G401.6 (cell line): ENCODE measurements at regions not wholly inside any gene's neighbourhood (a gene's known extent, or its start where the extent isn't known, plus 50 kb on each side); places are given as distances from the start of the nearest gene placed in this dataset.
"Not testable (repeated sequence)": the region's sequence is repeated elsewhere in the genome, so short reads cannot be mapped to it uniquely, and the experiment has no call there.

Experiments
- FAIRE-seq: peaks from 2 replicates; lab custom pipeline; 2012; peaks lifted over from hg19 to GRCh38; lab: Jason Lieb, UNC

DNA sequence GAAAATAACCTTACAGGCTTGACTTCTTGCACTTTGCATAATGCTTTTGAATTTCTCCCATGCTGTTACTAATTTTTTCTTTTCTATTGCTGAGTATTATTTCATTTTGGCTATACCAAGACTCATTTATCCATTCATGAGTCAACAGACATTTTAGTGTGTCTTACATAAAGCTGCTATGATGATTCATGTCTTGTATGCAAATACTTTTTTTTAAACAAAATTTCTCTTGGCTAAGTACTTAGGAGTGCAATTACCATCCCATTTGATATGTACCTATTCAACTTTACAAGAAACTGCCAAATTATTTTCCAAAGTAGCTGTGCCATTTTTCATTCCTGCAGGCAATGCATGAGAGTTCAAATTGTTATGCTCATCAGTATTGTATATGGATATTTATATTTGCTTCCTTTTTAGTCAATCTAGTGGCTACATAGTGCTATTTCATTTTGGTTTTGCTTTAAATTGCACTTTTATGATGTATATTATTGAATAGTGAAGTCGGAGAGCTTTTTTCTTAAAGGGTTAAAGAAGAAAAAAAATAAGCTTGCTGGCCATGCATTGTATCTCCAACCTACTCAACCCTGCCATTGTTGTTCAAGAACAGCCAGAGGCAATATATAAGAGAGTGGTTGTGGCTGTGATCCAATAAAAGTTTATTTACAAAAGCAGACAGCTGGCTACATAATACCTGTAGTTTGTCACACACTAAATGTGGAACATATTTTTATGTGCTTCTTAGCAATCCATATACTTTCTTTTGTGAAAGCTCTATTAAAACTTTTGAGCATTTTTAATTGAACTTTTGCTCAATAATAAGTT is 862.8 kb downstream of the KCNT2 start:
- FAIRE-seq, result no peak

DNA sequence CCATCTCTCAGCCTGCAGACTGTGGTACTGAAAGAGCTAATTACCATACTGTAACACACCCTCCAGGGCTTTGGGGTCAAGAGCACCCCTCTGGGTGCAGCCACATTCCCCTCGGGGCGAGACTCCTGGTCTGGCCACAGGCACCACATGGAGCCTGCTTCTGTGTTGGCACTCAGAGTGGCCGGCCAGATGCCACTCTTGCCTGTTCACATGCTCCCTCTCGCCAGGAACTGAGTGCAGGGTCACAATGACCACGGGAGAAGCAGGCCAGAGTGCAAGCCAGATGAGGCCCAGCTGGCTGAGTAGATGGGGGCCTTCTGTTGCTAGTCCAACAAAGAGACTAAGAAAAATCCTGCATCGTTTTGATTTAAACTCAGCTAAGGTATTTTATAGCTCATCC is 864.0 kb downstream of the KCNT2 start:
- no peak for FAIRE-seq

DNA sequence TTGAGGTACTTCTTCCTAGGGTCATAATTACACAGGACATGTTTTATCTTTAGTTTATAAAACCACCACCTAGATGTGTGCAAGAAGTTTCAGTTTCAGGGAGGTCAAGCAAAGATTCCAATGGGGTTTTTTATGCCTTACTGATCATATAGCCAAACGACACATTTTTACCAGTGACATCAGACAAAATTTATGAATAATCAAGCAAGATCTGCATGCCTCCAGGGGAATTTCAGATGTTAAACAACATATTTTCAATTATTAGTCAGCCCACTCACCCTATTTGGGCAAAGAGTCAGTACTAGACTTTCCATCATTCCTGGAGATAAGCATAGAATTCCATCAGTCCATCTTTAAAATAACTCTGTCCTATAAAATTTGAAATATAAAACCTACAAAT is 867.4 kb downstream of the KCNT2 start:
- FAIRE-seq, result no peak

DNA sequence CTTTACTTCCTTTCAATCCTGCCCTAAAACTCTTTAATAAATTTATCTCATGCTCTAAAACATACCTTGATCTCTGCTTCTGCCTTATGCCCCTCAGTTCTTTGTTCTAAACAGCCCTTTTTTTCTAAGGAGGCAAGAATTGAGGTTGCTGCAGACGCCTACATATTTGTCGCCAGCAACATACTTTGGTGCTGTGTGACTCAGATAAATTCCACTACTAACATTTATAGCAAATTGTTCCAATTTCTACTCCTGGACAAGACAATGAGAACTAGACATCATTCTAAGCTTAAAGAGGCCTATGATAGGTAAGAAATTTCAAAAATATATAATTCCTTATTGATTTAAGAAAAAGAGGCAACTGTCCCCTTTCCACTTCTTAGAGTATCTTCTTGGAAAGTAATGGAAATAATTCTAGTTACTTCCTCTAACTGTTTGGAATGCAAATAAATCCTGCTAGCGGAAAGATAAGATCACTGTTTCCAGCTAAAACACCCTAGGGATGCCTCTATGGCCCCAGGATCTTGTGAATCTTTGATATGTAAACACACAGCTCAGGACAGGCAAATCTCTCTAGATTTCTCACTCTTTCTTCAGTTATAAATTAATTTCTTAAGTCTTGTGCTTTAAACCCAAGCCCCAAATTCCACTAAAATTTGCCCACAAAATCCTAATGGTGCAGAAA is 869.1 kb downstream of the KCNT2 start:
- FAIRE-seq, result no peak

DNA sequence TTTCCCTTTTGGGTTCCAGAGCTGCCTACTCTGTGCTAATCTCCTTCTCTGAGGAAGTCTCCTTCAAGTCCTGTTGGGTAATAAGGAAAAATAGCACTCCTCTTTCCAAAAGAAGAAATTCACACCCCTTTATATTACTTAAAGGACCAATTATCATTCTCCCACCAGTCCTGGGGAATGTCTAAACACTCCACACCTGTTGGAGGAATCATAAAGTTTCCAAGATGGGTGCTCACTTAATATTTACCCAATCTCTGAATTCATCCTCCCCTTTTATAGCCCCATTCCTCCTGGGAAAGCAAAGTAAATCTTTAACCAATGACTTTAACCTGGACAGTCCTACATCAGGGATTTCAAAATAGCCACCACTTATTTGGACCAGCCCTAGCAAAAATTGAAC is 873.1 kb downstream of the KCNT2 start:
- FAIRE-seq, result no peak

DNA sequence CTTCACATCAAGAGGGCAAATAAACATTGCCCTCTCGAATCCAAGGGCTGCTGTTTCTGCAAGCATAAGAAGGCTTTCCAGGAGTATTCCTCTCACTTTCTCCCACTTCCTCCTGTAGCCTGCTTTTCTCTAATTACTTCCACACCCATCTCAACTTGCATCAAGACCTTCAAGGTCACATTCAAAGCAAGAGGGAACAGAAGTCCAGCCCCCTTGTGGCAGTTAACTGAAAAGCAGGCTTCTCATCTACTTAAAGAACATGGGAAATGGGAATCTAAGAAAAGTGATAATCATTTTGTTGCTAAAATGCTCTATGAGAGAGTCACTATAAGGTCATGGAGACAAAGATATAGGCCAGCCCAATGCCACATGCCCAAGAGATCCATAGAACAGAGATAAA is 874.4 kb downstream of the KCNT2 start:
- no peak for FAIRE-seq

DNA sequence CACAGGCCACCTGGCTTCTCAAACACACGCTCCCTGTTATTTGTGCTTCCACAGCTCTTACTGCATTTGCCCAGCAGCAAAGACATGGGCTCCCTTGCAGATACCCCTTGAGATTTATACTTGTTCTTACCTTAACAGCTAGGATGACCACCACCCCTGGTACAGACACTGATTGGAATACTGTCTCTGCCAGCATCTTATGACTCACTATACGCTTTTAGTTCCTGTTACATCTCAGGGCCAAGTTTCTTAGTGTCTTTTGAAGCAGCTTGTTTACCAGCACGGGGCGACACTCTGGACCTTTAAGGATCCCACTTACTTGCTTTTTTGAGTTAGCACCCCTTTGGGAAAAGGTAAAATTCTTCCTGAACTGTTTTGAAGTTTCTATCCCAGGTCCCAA is 874.8 kb downstream of the KCNT2 start:
- no peak for FAIRE-seq

DNA sequence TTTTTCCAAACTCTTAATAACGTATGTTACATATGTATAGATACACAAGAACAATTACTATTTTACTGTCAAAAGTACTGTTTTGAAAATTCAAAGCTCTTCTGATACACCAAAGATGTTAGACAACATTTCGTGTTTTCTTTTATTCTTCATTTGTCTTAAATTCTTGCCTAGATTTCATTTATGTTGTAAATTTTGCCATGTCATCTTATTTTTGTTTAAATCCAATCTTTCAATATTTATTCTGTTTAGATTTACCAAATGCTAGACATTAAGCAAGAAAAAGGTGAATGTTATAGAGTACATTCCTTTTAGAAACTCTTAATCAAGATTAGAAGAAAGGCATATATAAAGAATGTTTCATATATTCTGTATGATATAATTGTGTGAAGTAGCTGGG is 876.9 kb downstream of the KCNT2 start:
- no peak for FAIRE-seq

DNA sequence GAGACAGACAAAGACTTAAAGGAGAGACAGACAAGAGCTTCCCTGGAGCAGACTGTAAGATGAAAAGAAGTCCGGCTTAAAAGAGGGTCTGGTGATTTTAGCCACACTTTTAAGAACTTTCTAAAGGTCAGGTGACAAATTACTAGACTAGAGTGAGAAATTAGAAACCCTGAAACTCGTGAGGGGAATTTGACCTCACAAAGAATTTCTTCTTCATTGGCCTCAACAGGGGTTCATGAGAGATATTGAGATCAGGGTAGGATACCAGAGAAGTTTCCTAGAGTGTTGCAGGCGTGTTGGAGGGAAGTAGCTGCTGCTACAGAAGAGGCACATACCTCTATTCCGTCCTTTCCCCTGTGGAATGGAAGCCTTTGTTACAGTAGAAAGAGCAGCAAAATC is 884.4 kb downstream of the KCNT2 start:
- FAIRE-seq, result no peak

DNA sequence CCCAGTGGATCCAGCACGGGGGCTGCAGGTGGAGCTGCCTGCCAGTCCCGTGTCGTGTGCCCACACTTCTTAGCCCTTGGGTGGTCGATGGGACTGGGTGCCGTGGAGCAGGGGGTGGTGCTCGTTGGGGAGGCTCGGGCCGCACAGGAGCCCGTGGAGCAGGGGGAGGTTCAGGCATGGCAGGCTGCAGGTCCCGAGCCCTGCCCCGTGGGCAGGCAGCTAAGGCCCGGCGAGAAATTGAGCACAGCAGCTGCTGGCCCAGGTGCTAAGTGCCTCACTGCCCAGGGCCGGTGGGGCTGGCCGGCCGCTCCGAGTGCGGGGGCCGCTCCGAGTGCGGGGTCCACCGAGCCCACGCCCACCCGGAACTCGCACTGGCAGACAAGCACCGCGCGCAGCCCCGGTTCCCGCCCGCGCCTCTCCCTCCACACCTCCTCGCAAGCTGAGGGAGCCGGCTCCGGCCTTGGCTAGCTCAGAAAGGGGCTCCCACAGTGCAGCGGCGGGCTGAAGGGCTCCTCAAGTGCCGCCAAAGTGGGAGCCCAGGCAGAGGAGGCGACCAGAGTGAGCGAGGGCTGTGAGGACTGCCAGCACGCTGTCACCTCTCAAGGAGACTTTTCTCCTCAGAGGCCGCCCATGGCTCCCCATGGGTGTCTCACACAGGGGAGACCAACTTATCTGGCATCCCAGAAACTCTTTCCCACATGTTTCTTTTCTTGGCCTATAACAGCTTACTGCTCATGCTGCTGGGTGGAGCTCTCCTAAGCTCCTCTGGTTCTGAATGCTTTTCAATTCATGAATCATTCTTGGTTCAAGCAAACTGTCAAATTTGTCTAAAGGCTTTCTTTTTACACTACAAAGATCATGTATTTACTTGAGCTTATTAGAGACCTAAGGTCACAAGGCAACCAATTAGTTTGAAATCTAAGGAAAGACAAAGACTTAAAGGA is 885.1 kb downstream of the KCNT2 start:
- FAIRE-seq, result not testable (repeated sequence)

DNA sequence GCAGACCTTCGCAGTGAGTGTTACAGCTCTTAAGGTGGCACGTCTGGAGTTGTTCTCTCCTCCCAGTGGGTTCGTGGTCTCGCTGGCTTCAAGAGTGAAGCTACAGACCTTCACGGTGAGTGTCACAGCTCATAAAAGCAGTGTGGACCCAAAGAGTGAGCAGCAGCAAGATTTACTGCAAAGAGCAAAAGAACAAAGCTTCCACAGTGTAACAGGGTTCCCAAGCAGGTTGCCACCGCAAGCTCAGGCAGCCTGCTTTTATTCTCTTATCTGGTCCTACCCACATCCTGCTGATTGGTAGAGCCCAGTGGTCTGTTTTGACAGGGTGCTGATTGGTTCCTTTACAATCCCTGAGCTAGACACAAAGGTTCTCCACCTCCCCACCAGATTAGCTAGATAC is 886.1 kb downstream of the KCNT2 start:
- not testable (repeated sequence) for FAIRE-seq

DNA sequence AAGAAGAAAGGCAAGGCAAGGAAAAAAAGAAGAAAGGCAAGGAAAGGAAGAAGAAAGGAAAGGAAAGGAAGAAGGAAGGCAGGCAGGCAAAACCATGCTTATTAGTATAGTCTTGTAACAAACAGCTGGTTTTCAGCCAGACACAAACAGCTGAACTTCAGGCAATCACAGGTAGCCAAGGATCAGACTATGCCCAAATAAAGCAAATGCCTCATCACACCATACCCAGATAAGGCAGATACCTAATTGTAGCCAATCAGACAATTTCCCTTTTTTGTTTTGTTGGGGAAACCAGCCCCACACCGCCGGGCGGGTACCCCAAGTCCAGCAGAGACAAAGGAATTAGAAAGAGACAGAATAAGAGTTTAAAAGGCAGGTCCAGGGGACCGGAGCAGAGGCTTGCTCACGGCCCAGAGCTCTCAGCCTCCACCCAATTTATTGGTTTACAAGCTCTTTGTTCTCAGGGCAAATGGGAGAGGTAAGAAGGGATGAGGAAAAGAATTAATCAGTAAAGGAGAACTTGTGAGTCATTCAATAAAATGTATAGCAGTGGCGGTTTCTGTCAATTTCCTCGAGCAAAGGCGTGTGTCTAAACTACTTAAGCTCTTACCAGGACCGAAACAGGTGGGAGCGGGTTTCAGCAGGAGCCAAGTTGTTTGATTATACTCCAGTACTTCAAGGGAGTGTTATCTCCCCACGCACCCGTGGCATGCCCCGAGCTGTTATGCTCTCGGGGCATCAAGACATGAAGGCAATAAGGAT is 886.8 kb downstream of the KCNT2 start:
- FAIRE-seq, result no peak

DNA sequence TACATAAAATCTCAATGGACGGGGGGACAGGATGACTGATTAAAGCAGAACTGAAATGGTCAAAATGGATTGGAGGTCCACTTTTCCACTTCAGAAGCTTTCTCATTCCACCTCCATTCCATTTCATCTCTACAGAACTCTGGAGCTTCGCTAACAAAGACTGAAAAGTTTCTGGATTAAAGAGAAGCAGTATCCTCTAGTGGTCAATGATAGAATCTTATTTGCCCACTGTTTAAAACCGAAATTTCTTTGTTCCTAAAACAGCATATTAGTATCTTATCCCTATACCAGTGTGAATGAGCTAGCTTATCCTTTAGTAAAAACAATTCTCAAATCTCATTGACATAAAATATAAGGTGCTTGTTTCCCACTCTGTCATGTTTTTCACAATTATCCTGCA is 890.6 kb downstream of the KCNT2 start:
- no peak for FAIRE-seq

DNA sequence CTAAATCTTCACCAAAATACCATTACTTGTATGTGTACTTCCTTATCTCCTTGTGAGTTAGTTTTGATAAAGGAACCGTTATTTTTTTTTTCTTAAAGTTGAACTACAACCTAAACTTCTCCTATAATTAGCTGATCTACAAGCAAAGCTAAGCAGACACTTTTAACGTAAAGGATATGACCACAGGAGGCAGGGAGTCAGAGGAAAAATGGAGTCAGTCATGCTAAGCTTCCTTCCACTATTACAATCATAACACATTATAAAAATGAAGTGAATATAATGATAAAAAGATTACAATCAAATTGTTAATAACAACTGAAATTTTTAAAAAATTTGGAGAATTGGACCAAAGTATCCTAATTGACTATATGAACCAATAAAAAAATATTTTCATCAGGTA is 892.6 kb downstream of the KCNT2 start:
- FAIRE-seq, result no peak

DNA sequence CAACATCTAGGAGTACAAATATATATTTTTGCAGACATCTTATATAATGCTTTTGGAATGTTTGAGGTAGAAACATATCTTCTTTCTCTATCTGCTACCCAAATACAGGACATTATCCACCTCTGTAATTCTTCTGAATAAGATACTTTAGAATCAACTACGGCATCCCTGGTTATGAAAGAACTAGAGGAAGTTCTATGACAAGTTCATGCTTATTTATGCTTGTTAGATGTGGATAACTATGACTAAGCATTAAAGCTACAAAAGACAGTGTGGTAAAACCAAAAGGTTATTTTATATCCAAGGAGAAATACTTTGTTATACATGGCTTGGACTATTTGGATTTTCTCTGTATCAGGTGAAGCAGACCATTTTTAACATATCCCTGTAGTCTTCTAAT is 894.0 kb downstream of the KCNT2 start:
- no peak for FAIRE-seq

DNA sequence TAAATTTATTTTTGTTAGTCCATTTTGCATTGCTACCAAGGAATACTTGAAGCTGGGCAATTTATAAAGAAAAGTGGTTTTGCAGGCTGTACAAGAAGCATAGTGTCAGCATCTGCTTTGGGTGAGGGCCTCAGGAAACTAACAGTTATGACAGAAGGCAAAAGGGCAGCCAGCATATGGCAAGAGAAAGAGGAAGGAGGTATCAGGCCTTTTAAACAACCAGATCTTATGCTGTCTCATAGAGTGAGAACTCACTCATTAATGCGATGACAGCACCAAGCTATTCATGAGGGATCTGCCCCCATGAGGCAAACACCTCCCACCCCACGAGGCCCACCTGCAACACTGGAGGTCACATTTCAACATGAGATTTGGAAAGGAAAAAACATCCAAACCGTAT is 898.4 kb downstream of the KCNT2 start:
- FAIRE-seq, result no peak

DNA sequence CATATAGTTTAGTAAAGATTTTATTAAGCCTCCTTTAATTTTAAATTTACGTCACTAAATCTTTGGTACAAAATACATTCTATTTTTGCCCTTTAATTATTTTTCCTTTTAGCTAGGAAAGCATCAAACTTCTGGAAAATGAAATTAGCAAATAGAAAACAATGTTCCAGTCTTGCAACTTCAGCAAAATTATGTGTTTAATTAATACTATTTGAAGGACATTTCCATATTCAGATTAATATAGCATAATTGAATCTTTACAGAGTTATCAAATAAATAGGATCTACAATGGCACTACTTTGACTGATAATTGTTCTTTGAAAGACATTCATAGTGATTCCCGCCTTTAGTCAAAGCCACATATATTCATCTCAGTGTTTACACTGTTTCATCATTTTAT is 904.2 kb downstream of the KCNT2 start:
- no peak for FAIRE-seq

DNA sequence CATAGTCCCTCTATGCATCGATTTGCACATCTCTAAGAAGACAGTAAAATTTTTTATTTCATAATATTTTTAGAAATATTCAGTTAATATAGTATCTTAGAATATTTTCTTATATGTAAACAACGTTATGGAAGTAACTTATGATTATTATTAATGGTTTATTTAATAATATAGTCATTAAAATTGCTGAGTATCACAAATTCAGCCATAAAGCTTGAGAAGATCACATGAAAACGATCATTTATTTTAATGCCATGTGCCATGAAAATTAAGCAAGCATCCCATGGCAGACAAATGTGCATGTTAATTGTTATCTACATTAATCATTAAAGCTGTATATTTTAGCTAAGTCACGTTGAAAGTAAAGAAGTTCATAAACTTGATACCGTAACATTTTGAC is 907.1 kb downstream of the KCNT2 start:
- FAIRE-seq, result no peak

DNA sequence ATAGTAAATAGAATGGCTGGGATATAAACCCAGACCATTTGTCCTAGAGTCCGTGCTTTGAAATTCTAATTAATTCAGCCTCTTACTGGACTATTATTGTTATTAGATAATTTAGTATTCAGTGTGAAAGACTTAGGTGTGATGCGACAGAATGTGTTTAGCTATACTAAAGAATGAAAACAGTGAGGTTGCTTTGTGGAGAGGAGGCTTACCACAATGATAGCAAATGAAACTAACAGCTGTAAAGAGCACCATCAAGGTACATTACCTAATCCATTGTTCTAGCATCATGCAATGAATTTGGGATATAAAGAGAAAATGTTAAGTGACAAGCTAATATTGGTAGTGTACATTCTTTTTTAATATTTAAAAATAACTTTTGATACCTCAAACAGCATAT is 911.1 kb downstream of the KCNT2 start:
- FAIRE-seq, result no peak

DNA sequence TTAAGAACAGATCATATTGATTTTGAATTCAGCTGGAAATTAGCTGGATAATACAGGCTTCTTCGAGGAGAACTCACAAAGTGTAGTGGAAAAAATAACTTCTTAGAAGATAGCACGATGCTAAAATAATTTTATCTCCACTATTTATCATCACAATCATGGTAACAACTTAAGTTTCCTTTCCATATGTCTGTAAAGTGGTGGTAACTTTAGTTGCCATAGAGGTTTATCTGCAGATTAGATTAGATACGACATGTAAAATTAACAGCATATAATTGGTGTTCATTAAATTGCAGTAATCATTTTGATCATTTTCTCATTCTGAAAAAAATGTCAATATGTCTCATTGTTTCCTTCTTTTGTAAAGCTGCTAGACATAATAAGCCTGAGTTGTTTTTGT is 921.5 kb downstream of the KCNT2 start:
- no peak for FAIRE-seq

DNA sequence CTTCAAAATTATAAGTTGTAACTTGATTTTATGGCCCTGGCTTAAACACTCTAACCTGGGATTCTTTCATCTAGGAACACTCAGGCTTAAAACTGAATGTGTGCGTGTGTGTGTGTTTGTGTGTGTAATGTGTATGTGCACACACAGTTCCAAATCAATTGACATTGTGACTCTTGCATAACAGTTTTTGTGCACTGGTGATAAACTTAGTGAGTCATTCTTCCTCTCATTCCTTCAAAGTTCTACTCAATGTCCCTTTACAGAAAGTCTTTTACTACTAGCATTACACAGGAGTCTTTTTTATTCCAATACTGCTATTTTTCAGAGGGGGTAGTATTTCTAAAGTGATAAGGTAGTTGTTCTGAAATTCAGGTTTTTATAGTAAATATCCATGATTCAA is 943.6 kb downstream of the KCNT2 start:
- no peak for FAIRE-seq
